ENCODE measurements at regions not wholly inside any gene's neighbourhood (a gene's known extent, or its start where the extent isn't known, plus 50 kb on each side); places are given as distances from the start of the nearest gene placed in this dataset.

GRCh38 chr5:8520917-8521316, 652.0 kb downstream of the MTRR start:
- Histone ChIP-seq H2BK120ac (replicated peaks; ENCODE audit: low read depth, low read length) (no peak overlapping the region), H3K27ac (ENCODE audit: low read depth, low read length) (no peak overlapping the region), H3K9me3 (ENCODE audit: insufficient read depth in 2 of 2, low read depth in 1 of 2, low read length in 1 of 2) (no peaks in the 10 kb centered on the region), H4K20me1 (replicated peaks in 1 of 2; ENCODE audit: control insufficient read depth in 1 of 2, insufficient read depth in 2 of 2, low read length in 2 of 2) (no peaks in the 10 kb centered on the region), H3K4ac (replicated peaks; ENCODE audit: insufficient read length, low read depth, low read length) (no peak overlapping the region), H2AK5ac (ENCODE audit: low read depth, low read length) (no peak overlapping the region), H2BK15ac (ENCODE audit: low read length) (no peak overlapping the region), H3K23me2 (ENCODE audit: low read depth, low read length) (no peaks in the 10 kb centered on the region), H2AFZ (ENCODE audit: low read length) (no peak overlapping the region), H3K4me1 (replicated peaks in 1 of 4; ENCODE audit: control insufficient read depth in 3 of 4, insufficient read depth in 4 of 4, low read length in 3 of 4) (0 out of 7 replicates have a peak, but pooled peaks cover 0 to 2% (median 0%) of the 10 kb centered on the region in 4 experiments), H3K79me2 (ENCODE audit: control insufficient read depth in 1 of 2, insufficient read depth in 2 of 2, low read length in 2 of 2) (no peaks in the 10 kb centered on the region), H4K5ac (ENCODE audit: insufficient read length, low read depth, low read length) (no peak overlapping the region), H4K8ac (ENCODE audit: extremely low read depth, insufficient read depth, low read length) (no peak overlapping the region), H3K9ac (replicated peaks in 1 of 4; ENCODE audit: extremely low read depth in 1 of 4, low read depth in 3 of 4, low read length in 3 of 4) (no peak overlapping the region), H3K18ac (ENCODE audit: extremely low read depth, low read length) (no peak overlapping the region), H3K4me2 (ENCODE audit: insufficient read depth in 1 of 2, low read depth in 2 of 2, low read length in 2 of 2) (no peak overlapping the region), H2BK12ac (ENCODE audit: low read depth, low read length) (no peak overlapping the region), H3K27me3 (replicated peaks in 1 of 4; ENCODE audit: control insufficient read depth in 3 of 4, extremely low read depth in 1 of 4, insufficient read depth in 3 of 4, low read length in 3 of 4) (no peaks in the 10 kb centered on the region), H2BK5ac (ENCODE audit: low read depth, low read length) (no peak overlapping the region), H3K14ac (ENCODE audit: insufficient read length) (no peak overlapping the region), H3K4me3 (ENCODE audit: extremely low read depth in 1 of 4, insufficient read depth in 2 of 4, low read depth in 3 of 4, low read length in 4 of 4) (no peak overlapping the region), H3K23ac (ENCODE audit: insufficient read length) (no peak overlapping the region), H3K56ac (replicated peaks; ENCODE audit: insufficient read length, low read depth, low read length) (no peak overlapping the region), H3K79me1 (ENCODE audit: low read depth, low read length) (no peaks in the 10 kb centered on the region), H4K91ac (replicated peaks; ENCODE audit: insufficient read length, low read length) (no peak overlapping the region), H2BK20ac (ENCODE audit: low read length) (no peak overlapping the region), H3K36me3 (ENCODE audit: control insufficient read depth in 2 of 4, insufficient read depth in 4 of 4, low read length in 3 of 4) (no peaks in the 10 kb centered on the region)
- WGBS, 2 experiments (ENCODE audit: extremely low coverage in 1 of 2, insufficient coverage in 1 of 2, insufficient read length in 1 of 2, insufficient replicate concordance in 2 of 2, low coverage in 1 of 2, low lambda C conversion rate in 2 of 2, missing lambda C conversion rate in 1 of 2): 76% methylated on average over 3 of the region's 3 CpGs; no CpG with 5 or more reads in 1 of the 2 experiments
- no peak for DNase-seq (ENCODE audit: low read depth in 1 of 2, low spot score in 2 of 2)
- FAIRE-seq: no peak
- POLR2A ChIA-PET (ENCODE audit: partially characterized antibody): no interaction called here
- no peak for TF ChIP-seq CHD1 (IDR thresholded peaks at IDR 0.05; ENCODE audit: low read depth, low read length)
- TF ChIP-seq HDAC6 (IDR thresholded peaks at IDR 0.05; ENCODE audit: low read depth, low read length): no peak
- no peak for TF ChIP-seq SP1 (IDR thresholded peaks at IDR 0.05; ENCODE audit: low read depth, low read length)
- no peak for TF ChIP-seq RXRA (IDR thresholded peaks at IDR 0.05; ENCODE audit: insufficient read depth, low read depth, low read length)
- no peak for TF ChIP-seq CREB1 (IDR thresholded peaks at IDR 0.05)
- TF ChIP-seq SIX5 (IDR thresholded peaks at IDR 0.05; ENCODE audit: low read depth, low read length): no peak
- no peak for TF ChIP-seq JUND (IDR thresholded peaks at IDR 0.05; ENCODE audit: low read length)
- CTCF ChIA-PET (ENCODE audit: partially characterized antibody): no interaction called here

All from H1 (cell line).